GM19193 (cell line): ENCODE measurements at regions not wholly inside any gene's neighbourhood (a gene's known extent, or its start where the extent isn't known, plus 50 kb on each side); places are given as distances from the start of the nearest gene placed in this dataset.

Experiments
- POLR2A ChIP-seq: IDR thresholded peaks from 4 replicates; pipeline ENCODE4 v1.6.1; 2011; ENCODE audit not compliant: insufficient read depth, insufficient read length; ENCODE audit errors: extremely low read depth

DNA sequence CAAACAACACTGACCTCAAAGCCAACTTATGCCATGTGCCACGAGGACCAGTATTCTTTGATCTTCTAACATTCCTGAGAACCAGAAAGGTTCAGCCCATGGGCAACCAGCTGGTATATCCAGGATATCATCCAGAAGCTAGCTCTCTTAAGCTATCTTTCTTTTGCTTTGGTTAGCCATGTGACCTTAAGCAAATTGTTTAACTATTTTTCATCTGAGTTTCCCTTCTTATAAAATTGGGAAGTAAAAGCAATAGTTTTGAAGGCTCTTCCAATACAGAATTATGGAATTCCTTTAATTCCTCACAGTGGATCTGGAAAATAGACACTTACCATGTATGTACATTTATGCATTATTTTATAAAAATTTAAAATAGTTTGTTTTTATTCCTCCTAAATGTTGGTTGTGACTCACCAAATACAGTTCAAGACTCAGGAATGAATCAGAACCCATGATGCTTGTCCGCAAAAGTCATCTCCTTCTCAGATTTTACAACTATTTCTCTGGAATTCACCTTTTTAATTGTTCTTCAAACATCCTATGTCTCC lies 435.7 kb downstream of the ZEB2 start:
- TF ChIP-seq POLR2A = no peak

- no peak for TF ChIP-seq POLR2A
Observed at GRCh38 chr2:144083211-144083610, 436.7 kb downstream of the ZEB2 start.

DNA sequence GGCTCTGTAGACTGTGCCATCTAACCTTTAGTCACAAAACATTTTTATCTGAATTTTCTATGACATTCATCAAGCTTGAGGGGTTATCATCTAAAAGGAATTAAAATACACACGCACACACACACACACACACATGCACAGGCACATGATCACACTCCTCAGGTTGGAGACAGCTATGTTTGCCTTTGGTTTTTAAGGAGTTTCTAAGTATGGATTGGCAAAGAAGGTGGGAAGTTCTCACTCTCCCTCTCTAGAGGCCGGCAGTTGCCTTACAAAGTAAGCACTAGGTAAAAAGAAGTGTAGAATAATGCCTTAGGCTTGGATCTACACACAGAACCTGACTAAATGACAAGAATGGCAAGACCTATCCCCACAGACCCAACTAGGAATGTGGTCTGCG lies 437.1 kb downstream of the ZEB2 start:
- no peak for TF ChIP-seq POLR2A

- TF ChIP-seq POLR2A = no peak
Observed at GRCh38 chr2:144082327-144082726, 437.6 kb downstream of the ZEB2 start.

DNA sequence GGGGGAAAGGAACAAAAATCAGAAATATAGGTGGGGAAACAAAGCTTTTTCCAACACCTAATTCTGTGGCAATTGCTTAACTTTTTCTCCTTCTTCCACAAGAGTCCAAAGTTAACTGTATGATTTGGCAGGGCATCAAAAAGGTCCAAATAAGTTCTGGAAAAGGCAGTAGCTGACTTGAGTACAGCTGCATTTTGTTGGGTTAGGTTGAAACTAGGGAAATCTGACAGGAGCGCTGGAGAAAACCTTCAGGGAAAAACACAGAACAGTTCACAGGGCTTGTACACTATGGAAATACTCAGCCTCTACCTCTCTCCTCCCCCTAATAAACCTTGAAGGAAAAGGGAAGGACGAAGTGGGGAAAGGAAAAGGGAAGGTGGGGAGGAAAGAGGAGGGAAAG lies 438.6 kb downstream of the ZEB2 start:
- no peak for TF ChIP-seq POLR2A

GRCh38 chr2:144079803-144080202 lies 440.1 kb downstream of the ZEB2 start:
- TF ChIP-seq POLR2A = no peak

- no peak for TF ChIP-seq POLR2A
Observed at GRCh38 chr2:144078802-144079724, 440.9 kb downstream of the ZEB2 start.

GRCh38 chr2:144078106-144078505 lies 441.8 kb downstream of the ZEB2 start:
- no peak for TF ChIP-seq POLR2A

DNA sequence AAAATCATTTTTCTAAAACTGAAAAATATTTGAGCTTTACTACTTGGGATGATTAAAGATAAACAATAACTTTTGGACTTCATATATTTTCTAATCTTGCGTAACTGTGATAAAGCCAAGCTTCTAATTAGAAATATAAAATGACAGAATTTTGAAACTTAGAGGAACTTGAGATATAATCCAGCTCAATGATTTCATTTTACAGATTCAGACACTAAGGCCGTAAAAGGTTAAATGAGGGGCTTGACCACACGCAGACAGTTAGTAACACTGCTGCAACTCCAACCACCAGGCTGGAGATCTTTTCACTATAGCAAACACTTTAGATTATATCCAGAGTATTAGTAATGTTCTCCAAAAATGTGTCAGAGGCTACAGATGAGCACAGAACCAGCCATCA lies 445.5 kb downstream of the ZEB2 start:
- no peak for TF ChIP-seq POLR2A

DNA sequence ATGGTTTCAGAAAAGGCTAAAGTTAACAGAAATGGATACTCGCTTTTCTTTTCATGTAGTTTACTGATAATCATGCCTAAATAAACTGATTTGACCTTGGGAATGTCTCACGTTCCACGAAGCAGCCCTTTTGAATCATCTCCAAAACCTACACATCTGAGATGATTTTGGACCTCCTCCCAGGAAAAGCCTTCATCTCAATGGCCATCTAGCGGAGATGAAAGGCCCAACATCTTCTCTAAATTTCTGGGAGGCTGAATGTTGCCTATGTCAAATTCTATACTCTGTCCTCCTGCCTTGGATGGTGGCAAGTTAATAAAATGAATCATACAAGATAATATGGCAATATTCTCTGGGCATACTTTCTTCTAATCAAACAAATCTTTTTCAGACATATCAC lies 448.5 kb downstream of the ZEB2 start:
- no peak for TF ChIP-seq POLR2A

DNA sequence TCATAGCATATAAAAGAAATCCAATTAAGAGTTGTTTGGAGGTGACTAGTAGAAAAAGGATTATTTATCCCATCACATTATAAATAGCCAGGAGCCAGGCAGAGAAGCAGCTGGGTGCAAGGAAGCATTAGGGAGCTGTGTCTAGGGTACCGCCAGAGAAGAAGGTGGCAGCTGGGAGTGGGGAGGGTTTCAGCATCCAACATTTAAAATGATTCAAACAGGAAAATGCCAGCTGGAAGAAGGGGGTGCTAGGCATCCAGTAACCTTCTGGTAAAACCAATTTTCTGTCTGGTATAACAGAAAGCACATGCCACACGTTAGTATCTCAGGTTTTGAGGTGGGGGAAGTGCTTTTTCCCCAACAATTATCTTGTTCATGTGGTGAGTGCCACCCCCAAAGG lies 452.4 kb downstream of the ZEB2 start:
- no peak for TF ChIP-seq POLR2A

DNA sequence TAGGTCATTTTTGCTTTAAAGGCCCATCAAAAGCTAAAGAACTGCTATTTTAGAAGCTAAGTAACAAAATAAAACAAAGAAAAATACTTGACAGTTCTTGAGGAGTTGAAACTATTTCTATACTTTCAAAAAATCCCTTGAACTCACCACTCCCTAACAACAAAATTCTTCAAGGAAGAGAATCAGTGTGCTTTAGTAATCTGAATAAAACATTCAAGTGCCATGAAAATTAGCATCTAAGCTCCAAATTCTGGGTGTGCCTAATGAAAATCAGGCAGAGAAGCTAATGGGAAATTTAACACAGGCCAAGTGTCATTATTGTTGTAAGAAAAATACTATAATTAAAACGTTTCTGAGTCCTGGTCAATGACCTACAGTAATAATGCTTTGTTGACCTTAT lies 456.3 kb downstream of the ZEB2 start:
- no peak for TF ChIP-seq POLR2A

DNA sequence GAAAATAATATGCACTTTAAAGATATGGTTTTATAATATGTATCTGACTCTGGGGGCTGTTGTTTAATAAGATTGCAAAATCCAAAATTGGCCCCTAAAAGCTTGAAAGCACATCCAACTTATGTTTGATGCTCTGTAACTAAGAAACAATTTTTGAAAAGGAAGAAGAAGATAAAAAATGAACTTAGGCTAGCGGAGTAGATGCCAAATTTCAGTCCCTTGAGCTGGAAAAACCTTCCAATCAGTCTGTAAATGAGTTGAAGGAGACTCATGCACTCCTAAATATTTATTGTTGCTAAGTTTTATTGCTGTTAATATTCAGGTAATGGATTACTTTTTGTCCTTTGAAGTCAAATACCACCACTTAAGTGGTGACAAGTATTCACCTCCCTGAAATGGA lies 465.0 kb downstream of the ZEB2 start:
- TF ChIP-seq POLR2A = no peak

- TF ChIP-seq POLR2A = no peak
Observed at GRCh38 chr2:144052083-144052482, 467.8 kb downstream of the ZEB2 start.

GRCh38 chr2:144049137-144049536 lies 470.8 kb downstream of the ZEB2 start:
- TF ChIP-seq POLR2A = no peak

DNA sequence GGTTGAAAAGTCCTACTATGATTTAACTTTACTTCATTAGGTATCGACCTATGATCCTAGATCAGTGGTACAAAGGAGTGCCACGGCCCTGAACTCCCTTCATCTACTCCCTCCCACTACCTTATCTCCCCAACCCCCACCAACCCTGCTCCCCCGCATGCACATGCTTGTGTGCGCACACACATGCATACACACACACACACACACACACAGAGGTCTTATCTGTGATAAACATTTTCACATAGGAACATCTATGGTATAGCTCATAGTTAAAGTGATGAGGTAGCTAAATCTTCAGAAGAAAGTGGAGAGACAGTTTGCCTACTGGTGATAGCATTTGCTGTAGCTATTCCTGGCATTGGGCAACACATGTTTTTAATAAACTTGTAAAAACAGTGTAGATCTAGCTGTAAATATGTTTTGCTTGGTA lies 471.3 kb downstream of the ZEB2 start:
- no peak for TF ChIP-seq POLR2A

GRCh38 chr2:144042751-144043150 lies 477.2 kb downstream of the ZEB2 start:
- no peak for TF ChIP-seq POLR2A

DNA sequence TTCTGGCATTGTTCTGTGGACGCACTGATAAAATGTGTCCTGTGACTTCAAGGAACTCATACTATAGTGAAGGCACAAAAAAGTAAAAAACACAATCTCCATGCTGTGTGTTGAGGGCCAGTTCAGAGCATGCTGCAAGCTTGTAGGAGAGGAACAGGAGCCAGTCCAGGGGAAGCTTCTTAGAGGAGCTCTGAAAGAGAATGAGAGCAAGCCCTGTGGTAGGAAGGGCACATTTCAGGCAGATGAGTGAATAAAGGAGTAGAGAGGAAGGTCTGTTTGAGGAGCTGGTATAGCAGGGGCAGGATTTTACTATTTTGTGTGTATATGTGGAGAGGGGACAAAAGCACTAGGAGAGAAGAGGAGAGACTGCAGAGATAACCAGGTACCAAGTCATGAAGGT lies 478.3 kb downstream of the ZEB2 start:
- no peak for TF ChIP-seq POLR2A
